SK-N-SH (cell line): ENCODE measurements at regions not wholly inside any gene's neighbourhood (a gene's known extent, or its start where the extent isn't known, plus 50 kb on each side); places are given as distances from the start of the nearest gene placed in this dataset.

Experiments used
- CTCF ChIA-PET: fragments of 300-600, 350-600 bp; formaldehyde crosslinking; extraction: SDS; loops from one replicate; lab custom pipeline; 2021; lab: Yijun Ruan, JAX
- POLR2A ChIA-PET: fragments of 350-600 bp; sonication (Branson Sonifier 250); formaldehyde crosslinking; extraction: SDS; loops from one replicate; lab custom pipeline; 2020; ENCODE audit warnings: antibody characterized with exemption, inconsistent platforms; lab: Yijun Ruan, JAX
- DNase-seq: peaks from one replicate; pipeline ENCODE4 v3.0.0; 2012
- H2AFZ ChIP-seq: fragments of 200-600 bp; sonication (generic); 2 replicates; pipeline ENCODE4 v1.8.1; 2016; ENCODE audit warnings: antibody characterized with exemption, mild to moderate bottlenecking, low read depth
- H3F3A ChIP-seq: fragments of 200-600 bp; sonication (generic); replicated peaks from 2 replicates; pipeline ENCODE3; 2016; ENCODE audit warnings: antibody characterized with exemption, mild to moderate bottlenecking; ENCODE audit not compliant: insufficient read depth
- H3K27ac ChIP-seq, 2 experiments: fragments of 200-500 bp in 1 of 2; fragments of 200-600 bp in 1 of 2; sonication (Bioruptor generic) in 1 of 2; sonication (generic), shearing (Covaris generic) in 1 of 2; 2 replicates each; pipeline versions ENCODE4 v1.5.1 to v1.6.1; 2014 to 2016; ENCODE audit warnings: low read depth in 2 of 2, inconsistent platforms in 1 of 2, low read length in 1 of 2, mild to moderate bottlenecking in 1 of 2, mixed read lengths in 1 of 2
- H3K27me3 ChIP-seq: fragments of 200-600 bp; sonication (generic), shearing (Covaris generic); 2 replicates; pipeline ENCODE4 v1.6.1; 2016; ENCODE audit warnings: mixed run types; ENCODE audit not compliant: insufficient read depth
- H3K36me3 ChIP-seq, 2 experiments: fragments of 200-500 bp in 1 of 2; fragments of 200-600 bp in 1 of 2; sonication (Bioruptor generic) in 1 of 2; sonication (generic) in 1 of 2; replicated peaks in 1 of 2; 2 replicates each; pipeline versions ENCODE3 to v1.5.1; 2014 to 2016; ENCODE audit warnings: low read length in 1 of 2, mild to moderate bottlenecking in 1 of 2; ENCODE audit not compliant: insufficient read depth in 2 of 2, control insufficient read depth in 1 of 2
- H3K4me1 ChIP-seq, 2 experiments: fragments of 200-500 bp in 1 of 2; fragments of 200-600 bp in 1 of 2; sonication (Bioruptor generic) in 1 of 2; sonication (generic), shearing (Covaris generic) in 1 of 2; 2 replicates each; pipeline versions ENCODE4 v1.5.1 to v1.6.1; 2014 to 2016; ENCODE audit warnings: low read depth in 1 of 2, low read length in 1 of 2, mixed run types in 1 of 2; ENCODE audit not compliant: insufficient read depth in 2 of 2, control insufficient read depth in 1 of 2
- H3K4me2 ChIP-seq: fragments of 200-600 bp; sonication (generic), shearing (Covaris generic); 2 replicates; pipeline ENCODE4 v1.6.1; 2017; ENCODE audit warnings: mixed run types
- H3K4me3 ChIP-seq, 2 experiments: fragments of 200-500 bp in 1 of 2; fragments of 200-600 bp in 1 of 2; sonication (Bioruptor generic) in 1 of 2; sonication (generic), shearing (Covaris generic) in 1 of 2; 2 replicates each; pipeline versions ENCODE4 v1.5.1 to v1.8.1; 2014 to 2016; ENCODE audit warnings: low read depth in 2 of 2, inconsistent platforms in 1 of 2, low read length in 1 of 2, mild to moderate bottlenecking in 1 of 2, mixed read lengths in 1 of 2, moderate library complexity in 1 of 2
- H3K79me2 ChIP-seq: fragments of 200-600 bp; sonication (generic); 2 replicates; pipeline ENCODE4 v1.8.1; 2017; ENCODE audit warnings: mild to moderate bottlenecking; ENCODE audit not compliant: insufficient read depth
- H3K9ac ChIP-seq: fragments of 200-600 bp; sonication (generic); 2 replicates; pipeline ENCODE4 v1.6.1; 2017; ENCODE audit warnings: mixed run types
- H3K9me2 ChIP-seq: fragments of 200-600 bp; sonication (generic); 2 replicates; pipeline ENCODE4 v1.6.1; 2017; ENCODE audit warnings: mixed run types
- H3K9me3 ChIP-seq: fragments of 200-600 bp; sonication (generic); 2 replicates; pipeline ENCODE4 v1.6.1; 2017; ENCODE audit warnings: mixed run types, mild to moderate bottlenecking, moderate library complexity
- H4K20me1 ChIP-seq: fragments of 200-600 bp; sonication (generic); 2 replicates; pipeline ENCODE4 v1.6.1; 2017; ENCODE audit warnings: mild to moderate bottlenecking, mixed run types; ENCODE audit not compliant: insufficient read depth
- CHD2 ChIP-seq: fragments of 150-350 bp; IDR thresholded peaks from 2 replicates; pipeline ENCODE4 v1.6.1; 2018; ENCODE audit warnings: low read length; ENCODE audit not compliant: partially characterized antibody
- ELF1 ChIP-seq: IDR thresholded peaks from 2 replicates; pipeline ENCODE4 v1.4.0; 2012
- EP300 ChIP-seq, 2 experiments: IDR thresholded peaks; 2 replicates each; pipeline versions ENCODE4 v1.4.0 to v1.6.1; 2012; ENCODE audit warnings: borderline replicate concordance in 1 of 2, low read depth in 1 of 2, low read length in 1 of 2
- EZH2phosphoT487 ChIP-seq: fragments of 200-600 bp; sonication (generic); IDR thresholded peaks from 2 replicates; pipeline ENCODE4 v1.6.1; 2017; ENCODE audit warnings: low read depth, mixed run types, mild to moderate bottlenecking, antibody characterized with exemption, moderate library complexity, borderline replicate concordance
- FOSL2 ChIP-seq: IDR thresholded peaks from 2 replicates; pipeline ENCODE4 v1.4.0; 2012; ENCODE audit warnings: low read depth, mild to moderate bottlenecking, moderate library complexity, borderline replicate concordance
- IRF3 ChIP-seq: fragments of 150-350 bp; IDR thresholded peaks from 2 replicates; pipeline ENCODE4 v1.6.1; 2016; ENCODE audit warnings: mild to moderate bottlenecking, low read depth, low read length
- MAX ChIP-seq: IDR thresholded peaks from 2 replicates; pipeline ENCODE4 v1.4.0; 2012; ENCODE audit warnings: low read depth
- MEF2A ChIP-seq: IDR thresholded peaks from 2 replicates; pipeline ENCODE4 v1.4.0; 2012; ENCODE audit warnings: low read depth, borderline replicate concordance
- MXI1 ChIP-seq: IDR thresholded peaks from 2 replicates; pipeline ENCODE4 v1.6.1; 2012; ENCODE audit warnings: mild to moderate bottlenecking, low read depth, low read length, improper control_type of control experiment
- NFIC ChIP-seq: IDR thresholded peaks from 2 replicates; pipeline ENCODE4 v1.4.0; 2012; ENCODE audit warnings: borderline replicate concordance
- NRF1 ChIP-seq: IDR thresholded peaks from 2 replicates; pipeline ENCODE4 v1.6.1; 2012; ENCODE audit warnings: low read depth, mild to moderate bottlenecking, low read length
- PBX3 ChIP-seq: IDR thresholded peaks from 2 replicates; pipeline ENCODE4; 2012
- POLR2AphosphoS5 ChIP-seq: IDR thresholded peaks from 2 replicates; pipeline ENCODE4 v1.6.1; 2012; ENCODE audit warnings: low read depth, low read length
- RAD21 ChIP-seq: IDR thresholded peaks from 2 replicates; pipeline ENCODE4 v1.6.1; 2012; ENCODE audit warnings: mild to moderate bottlenecking, low read length
- RCOR1 ChIP-seq: fragments of 150-350 bp; IDR thresholded peaks from 2 replicates; pipeline ENCODE4 v1.6.1; 2017; ENCODE audit warnings: antibody characterized with exemption, low read length
- TAF1 ChIP-seq: IDR thresholded peaks from 2 replicates; pipeline ENCODE4 v1.6.1; 2012; ENCODE audit warnings: low read depth, mild to moderate bottlenecking, low read length, moderate library complexity, borderline replicate concordance
- TCF12 ChIP-seq: IDR thresholded peaks from 2 replicates; pipeline ENCODE4 v1.4.0; 2012
- TEAD4 ChIP-seq: IDR thresholded peaks from 2 replicates; pipeline ENCODE4 v1.4.0; 2012; ENCODE audit warnings: mild to moderate bottlenecking, borderline replicate concordance; ENCODE audit not compliant: insufficient read depth
- USF1 ChIP-seq: IDR thresholded peaks from 2 replicates; pipeline ENCODE4 v1.4.0; 2012; ENCODE audit warnings: low read depth, borderline replicate concordance
- YY1 ChIP-seq: IDR thresholded peaks from 2 replicates; pipeline ENCODE4 v1.4.0; 2012; ENCODE audit warnings: low read depth, mild to moderate bottlenecking
- WGBS: methylation state at CpG from one replicate; pipeline ENCODE4 v1.1.6; 2017; ENCODE audit warnings: low lambda C conversion rate; 5-methylcytosine and 5-hydroxymethylcytosine counted together

- TF ChIP-seq TEAD4: no peak
Observed at GRCh38 chr4:171087089-171087488, 726.1 kb upstream of the GALNTL6 start (continued).

- no peak for DNase-seq
- H3K9me2 ChIP-seq: 0 out of 2 replicates have a peak, but pooled peaks cover 3% of the 10 kb centered on the region
- no peaks in the 10 kb centered on the region for H4K20me1 ChIP-seq
- H2AFZ ChIP-seq: no peak overlapping the region; the same call in 1 of the 2 replicates
- ChIA-PET CTCF (no interaction called here), POLR2A (no interaction called here)
- TF ChIP-seq MEF2A (no peak), RAD21 (no peak), EP300 (IDR thresholded peaks at IDR 0.05; ENCODE audit: borderline replicate concordance in 1 of 2, low read depth in 1 of 2, low read length in 1 of 2) (no peak), PBX3 (no peak), RCOR1 (no peak), USF1 (no peak), POLR2AphosphoS5 (no peak)
- TF ChIP-seq, all 33 proteins: peak for 0
- Histone ChIP-seq H3K27ac (no peak overlapping the region), H3K9ac (no peak overlapping the region), H3F3A (no peaks in the 10 kb centered on the region), H3K4me1 (no peaks in the 10 kb centered on the region), H3K9me3 (no peaks in the 10 kb centered on the region), H3K4me2 (no peak overlapping the region), H3K79me2 (no peaks in the 10 kb centered on the region), H3K36me3 (no peaks in the 10 kb centered on the region), H3K27me3 (no peaks in the 10 kb centered on the region), H3K4me3 (no peak overlapping the region)
- WGBS: 0% methylated on average over 1 of the region's 1 CpG
Observed at GRCh38 chr4:171067422-171067821, 745.8 kb upstream of the GALNTL6 start.

- no peak overlapping the region for H3K4me2 ChIP-seq
- no peaks in the 10 kb centered on the region for H3K79me2 ChIP-seq
- no peaks in the 10 kb centered on the region for H4K20me1 ChIP-seq
- no peaks in the 10 kb centered on the region for H3K27me3 ChIP-seq
- H3K4me1 ChIP-seq: no peaks in the 10 kb centered on the region
- no peaks in the 10 kb centered on the region for H3F3A ChIP-seq
- H3K36me3 ChIP-seq: no peaks in the 10 kb centered on the region
- no peaks in the 10 kb centered on the region for H3K9me3 ChIP-seq
- 4% methylated on average over 1 of the region's 1 CpG for WGBS
- ChIA-PET POLR2A (no interaction called here), CTCF (no interaction called here)
- no peak overlapping the region for H3K9ac ChIP-seq
- no peaks in the 10 kb centered on the region for H3K9me2 ChIP-seq
- H3K4me3 ChIP-seq: no peak overlapping the region
- no peak overlapping the region for H2AFZ ChIP-seq
- no peak overlapping the region for H3K27ac ChIP-seq
- no peak for DNase-seq
- no peak for TF ChIP-seq CHD2
- no peak for TF ChIP-seq USF1
- TF ChIP-seq NRF1: no peak
- no peak for TF ChIP-seq IRF3
- TF ChIP-seq FOSL2: no peak
- no peak for TF ChIP-seq YY1
- no peak for TF ChIP-seq NFIC
- TF ChIP-seq TCF12: no peak
- TF ChIP-seq RAD21: no peak
- no peak for TF ChIP-seq MXI1
- no peak for TF ChIP-seq EZH2phosphoT487
- TF ChIP-seq ELF1: no peak
- TF ChIP-seq TAF1: no peak
- TF ChIP-seq EP300 (IDR thresholded peaks at IDR 0.05; ENCODE audit: borderline replicate concordance in 1 of 2, low read depth in 1 of 2, low read length in 1 of 2): no peak
- TF ChIP-seq MAX: no peak
Observed at GRCh38 chr4:171049380-171049779, 763.8 kb upstream of the GALNTL6 start.
